HEK293 (cell line): ENCODE measurements at regions not wholly inside any gene's neighbourhood (a gene's known extent, or its start where the extent isn't known, plus 50 kb on each side); places are given as distances from the start of the nearest gene placed in this dataset.

Experiments
- CTCF ChIP-seq: fragments of 450-650 bp; formaldehyde crosslinking; IDR thresholded peaks from 2 replicates; pipeline ENCODE4 v1.5.1; 2016; ENCODE audit warnings: missing biosample characterization, missing genetic modification characterization
- SP3 ChIP-seq: fragments of 450-650 bp; formaldehyde crosslinking; IDR thresholded peaks from 2 replicates; pipeline ENCODE4 v1.5.1; 2016; ENCODE audit warnings: missing biosample characterization, missing genetic modification characterization
- ZBTB20 ChIP-seq: fragments of 450-650 bp; formaldehyde crosslinking; IDR thresholded peaks from 2 replicates; pipeline ENCODE4 v1.5.1; 2016; ENCODE audit warnings: missing biosample characterization, missing genetic modification characterization
- ZNF24 ChIP-seq: fragments of 450-650 bp; formaldehyde crosslinking; IDR thresholded peaks from 2 replicates; pipeline ENCODE4 v1.5.1; 2016; ENCODE audit warnings: missing biosample characterization, missing genetic modification characterization
- TF ChIP-seq, protein P1 (sequence below): fragments of 450-650 bp; formaldehyde crosslinking; IDR thresholded peaks from 2 replicates; pipeline ENCODE4 v1.5.1; 2017; ENCODE audit warnings: missing biosample characterization, missing genetic modification characterization

DNA sequence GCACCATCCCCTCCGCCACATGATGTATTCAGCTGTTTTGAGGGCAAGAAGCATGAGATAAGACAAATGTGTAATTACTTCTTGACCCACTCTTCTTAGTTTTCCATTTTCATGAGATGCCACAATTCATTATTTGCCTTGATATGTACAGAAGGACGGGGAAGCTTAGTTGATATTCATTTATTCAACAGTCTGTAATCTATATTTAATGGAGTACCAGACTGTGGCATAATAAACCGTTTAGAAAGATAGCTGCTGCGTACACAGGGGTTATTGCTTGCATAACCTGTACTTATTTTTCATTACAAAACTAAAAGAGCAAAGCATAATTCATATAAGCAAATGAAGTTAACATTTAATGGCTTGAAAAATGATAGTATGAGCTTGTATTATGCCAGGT, 466.4 kb upstream of the GYPC start:
- TF ChIP-seq, protein P1, sequence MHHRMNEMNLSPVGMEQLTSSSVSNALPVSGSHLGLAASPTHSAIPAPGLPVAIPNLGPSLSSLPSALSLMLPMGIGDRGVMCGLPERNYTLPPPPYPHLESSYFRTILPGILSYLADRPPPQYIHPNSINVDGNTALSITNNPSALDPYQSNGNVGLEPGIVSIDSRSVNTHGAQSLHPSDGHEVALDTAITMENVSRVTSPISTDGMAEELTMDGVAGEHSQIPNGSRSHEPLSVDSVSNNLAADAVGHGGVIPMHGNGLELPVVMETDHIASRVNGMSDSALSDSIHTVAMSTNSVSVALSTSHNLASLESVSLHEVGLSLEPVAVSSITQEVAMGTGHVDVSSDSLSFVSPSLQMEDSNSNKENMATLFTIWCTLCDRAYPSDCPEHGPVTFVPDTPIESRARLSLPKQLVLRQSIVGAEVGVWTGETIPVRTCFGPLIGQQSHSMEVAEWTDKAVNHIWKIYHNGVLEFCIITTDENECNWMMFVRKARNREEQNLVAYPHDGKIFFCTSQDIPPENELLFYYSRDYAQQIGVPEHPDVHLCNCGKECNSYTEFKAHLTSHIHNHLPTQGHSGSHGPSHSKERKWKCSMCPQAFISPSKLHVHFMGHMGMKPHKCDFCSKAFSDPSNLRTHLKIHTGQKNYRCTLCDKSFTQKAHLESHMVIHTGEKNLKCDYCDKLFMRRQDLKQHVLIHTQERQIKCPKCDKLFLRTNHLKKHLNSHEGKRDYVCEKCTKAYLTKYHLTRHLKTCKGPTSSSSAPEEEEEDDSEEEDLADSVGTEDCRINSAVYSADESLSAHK: no peak
- TF ChIP-seq ZNF24 (tag by site-specific recombination) (no peak), SP3 (tag by site-specific recombination) (no peak), CTCF (no peak), ZBTB20 (tag by site-specific recombination) (no peak)
